ENCODE measurements at regions not wholly inside any gene's neighbourhood (a gene's known extent, or its start where the extent isn't known, plus 50 kb on each side); places are given as distances from the start of the nearest gene placed in this dataset.

GRCh38 chr4:56200275-56200674, 187.0 kb downstream of the AASDH start:
- DNase-seq = no peak

- no peak for DNase-seq
These were observed 189.0 kb downstream of the AASDH start for GRCh38 chr4:56198265-56198664.

- no peak for DNase-seq
These were observed 189.9 kb downstream of the AASDH start for GRCh38 chr4:56197387-56197786.

GRCh38 chr4:56195025-56195424, 192.3 kb downstream of the AASDH start:
- no peak for DNase-seq

- DNase-seq = no peak
These were observed 195.8 kb downstream of the AASDH start for GRCh38 chr4:56191534-56191933.

- DNase-seq = no peak
These were observed 199.6 kb downstream of the AASDH start for GRCh38 chr4:56187688-56188087.

- DNase-seq = no peak
These were observed 200.3 kb downstream of the AASDH start for GRCh38 chr4:56186808-56187523.

- DNase-seq = no peak
These were observed 201.4 kb downstream of the AASDH start for GRCh38 chr4:56185901-56186300.

- DNase-seq = no peak
These were observed 203.1 kb downstream of the AASDH start for GRCh38 chr4:56184214-56184613.

- no peak for DNase-seq
These were observed 203.8 kb downstream of the AASDH start for GRCh38 chr4:56183344-56183959.

- DNase-seq = no peak
These were observed 204.9 kb downstream of the AASDH start for GRCh38 chr4:56182356-56182755.

- no peak for DNase-seq
These were observed 205.9 kb downstream of the AASDH start for GRCh38 chr4:56181140-56181953.

- no peak for DNase-seq
These were observed 218.2 kb downstream of the AASDH start for GRCh38 chr4:56169061-56169460.

GRCh38 chr4:56164907-56165306, 216.2 kb downstream of the CEP135 start:
- DNase-seq = no peak

GRCh38 chr4:56160636-56161035, 211.9 kb downstream of the CEP135 start:
- no peak for DNase-seq

- DNase-seq = no peak
These were observed 209.7 kb downstream of the CEP135 start for GRCh38 chr4:56158483-56158882.

GRCh38 chr4:56156141-56156540, 207.4 kb downstream of the CEP135 start:
- DNase-seq = no peak

GRCh38 chr4:56155432-56155831, 206.7 kb downstream of the CEP135 start:
- DNase-seq = no peak

GRCh38 chr4:56149591-56149990, 200.8 kb downstream of the CEP135 start:
- DNase-seq = no peak

GRCh38 chr4:56148428-56148827, 199.7 kb downstream of the CEP135 start:
- DNase-seq = no peak

GRCh38 chr4:56147371-56147770, 198.6 kb downstream of the CEP135 start:
- no peak for DNase-seq

GRCh38 chr4:56146956-56147355, 198.2 kb downstream of the CEP135 start:
- DNase-seq = no peak

- no peak for DNase-seq
These were observed 193.3 kb downstream of the CEP135 start for GRCh38 chr4:56142088-56142487.

- DNase-seq = no peak
These were observed 190.6 kb downstream of the CEP135 start for GRCh38 chr4:56139241-56139827.
